ENCODE measurements at regions not wholly inside any gene's neighbourhood (a gene's known extent, or its start where the extent isn't known, plus 50 kb on each side); places are given as distances from the start of the nearest gene placed in this dataset.
"Not testable (repeated sequence)": the region's sequence is repeated elsewhere in the genome, so short reads cannot be mapped to it uniquely, and the experiment has no call there.

DNA sequence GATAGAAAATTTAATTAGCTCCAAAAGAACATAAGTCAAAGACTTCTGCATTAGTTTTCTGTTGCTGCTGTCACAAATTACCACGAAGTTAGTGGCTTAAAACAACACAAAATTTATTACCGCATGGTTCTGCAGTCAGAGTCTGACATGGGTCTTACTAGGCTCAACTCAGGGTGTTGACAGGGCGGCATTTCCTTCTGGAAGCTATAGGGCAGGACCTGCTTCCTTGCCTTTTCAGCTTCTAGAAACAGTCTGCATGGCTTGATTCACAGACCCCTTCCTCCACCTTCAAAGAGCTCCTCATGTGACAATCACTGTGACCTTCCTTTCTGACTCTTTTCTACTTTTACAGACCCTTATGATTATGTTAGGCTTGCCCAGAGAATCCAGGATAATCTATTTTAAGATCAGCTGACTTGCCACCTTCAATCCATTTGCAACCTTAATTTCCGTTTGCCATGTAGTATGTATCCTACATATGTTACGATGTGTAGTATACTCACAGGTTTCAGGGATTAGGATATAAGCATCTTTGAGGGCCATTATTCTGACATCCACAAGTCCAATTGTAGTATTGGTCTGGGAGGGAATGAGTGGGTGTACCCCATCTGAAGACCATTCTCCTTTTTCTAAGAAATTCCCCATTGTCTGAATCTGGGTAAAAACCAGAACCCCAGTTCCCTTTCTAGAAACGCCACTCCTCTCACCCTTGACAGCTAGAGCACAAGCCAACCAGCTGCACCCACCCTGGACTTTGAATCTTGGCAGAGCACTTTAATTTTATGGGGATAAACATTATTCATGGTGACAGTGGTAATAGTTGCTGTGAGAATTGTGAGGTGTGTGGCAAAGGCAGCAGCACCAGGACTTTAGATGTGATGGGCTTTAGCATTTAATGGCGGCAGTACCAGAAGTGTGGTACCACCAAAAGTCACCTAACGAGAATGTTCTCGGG lies 265.5 kb downstream of the KCNJ2 start:
- no peak for DNase-seq (ENCODE audit: low read depth in 3 of 3)

DNA sequence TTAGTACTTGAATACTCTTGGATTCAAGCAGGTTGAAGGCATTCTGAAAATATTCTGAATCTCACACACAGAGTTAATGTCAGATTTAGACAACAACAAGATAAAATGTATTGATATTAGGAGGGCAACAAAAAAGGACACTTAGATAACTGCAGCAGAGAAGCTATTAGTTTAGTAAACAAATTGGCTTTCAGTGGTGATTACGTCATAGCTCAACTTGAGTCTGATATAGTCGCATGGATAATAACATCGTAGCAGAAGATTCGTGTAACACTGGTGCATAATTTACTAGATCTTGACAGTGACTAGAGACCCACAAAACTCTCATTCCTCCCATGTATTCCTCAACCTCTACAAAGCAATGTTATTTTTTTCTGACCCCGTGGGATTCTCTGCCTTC lies 268.3 kb downstream of the KCNJ2 start:
- DNase-seq (ENCODE audit: low read depth in 3 of 3): no peak

DNA sequence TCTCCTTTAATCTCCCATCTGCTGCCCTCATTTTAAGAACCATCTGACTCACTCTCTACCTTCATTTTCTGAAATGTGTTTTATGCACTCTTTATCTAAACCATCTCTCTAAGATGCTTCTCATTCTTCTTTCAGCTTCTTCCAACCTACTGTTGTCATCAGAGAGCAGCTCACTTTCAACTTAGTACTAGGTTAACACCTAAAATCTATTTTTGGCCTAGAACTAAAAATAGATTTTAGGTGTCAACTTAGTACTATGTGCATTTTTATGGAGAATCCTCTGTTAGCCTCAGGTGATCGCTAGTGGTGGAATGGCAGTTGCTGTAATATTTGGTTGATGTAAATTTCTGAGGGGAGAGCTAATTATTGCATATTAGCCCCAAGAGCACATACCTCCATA lies 277.1 kb downstream of the KCNJ2 start:
- DNase-seq (ENCODE audit: low read depth in 3 of 3): no peak

DNA sequence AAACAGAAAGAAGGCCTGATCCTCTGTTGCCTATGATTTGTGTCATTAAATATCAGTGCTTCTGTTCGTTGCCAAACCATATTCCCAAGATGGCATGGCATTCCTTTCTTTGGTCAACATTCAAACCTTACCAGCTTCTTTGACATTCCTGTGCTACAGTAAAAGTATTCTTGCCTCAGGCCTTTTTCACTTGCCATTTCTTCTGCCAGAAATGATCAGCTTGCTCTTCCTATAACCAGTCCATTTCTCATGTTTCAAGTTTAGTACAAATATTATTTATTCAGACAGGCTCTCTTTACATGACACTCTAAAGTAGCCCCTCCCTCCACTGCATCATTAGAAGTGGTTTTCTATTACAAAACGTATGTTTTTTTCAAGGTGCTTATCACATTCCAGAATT lies 278.3 kb downstream of the KCNJ2 start:
- no peak for DNase-seq (ENCODE audit: low read depth in 3 of 3)

DNA sequence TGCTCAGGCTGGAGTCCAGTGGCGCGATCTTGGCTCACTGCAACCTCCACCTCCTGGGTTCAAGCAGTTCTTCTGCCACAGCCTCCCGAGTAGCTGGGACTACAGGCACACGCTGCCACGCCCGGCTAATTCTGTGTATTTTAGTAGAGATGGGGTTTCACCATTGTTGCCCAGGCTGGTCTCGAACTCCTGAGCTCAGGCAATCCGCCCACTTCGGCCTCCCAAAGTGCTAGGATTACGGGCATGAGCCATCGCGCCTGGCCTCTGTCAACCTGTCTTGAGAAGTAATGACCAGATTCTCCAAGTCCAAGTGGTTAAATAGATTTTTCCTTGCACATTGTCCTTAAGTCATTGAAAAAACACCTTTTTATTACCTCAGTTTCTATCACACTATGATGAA lies 283.7 kb downstream of the KCNJ2 start:
- not testable (repeated sequence) for DNase-seq (ENCODE audit: low read depth in 3 of 3)

DNA sequence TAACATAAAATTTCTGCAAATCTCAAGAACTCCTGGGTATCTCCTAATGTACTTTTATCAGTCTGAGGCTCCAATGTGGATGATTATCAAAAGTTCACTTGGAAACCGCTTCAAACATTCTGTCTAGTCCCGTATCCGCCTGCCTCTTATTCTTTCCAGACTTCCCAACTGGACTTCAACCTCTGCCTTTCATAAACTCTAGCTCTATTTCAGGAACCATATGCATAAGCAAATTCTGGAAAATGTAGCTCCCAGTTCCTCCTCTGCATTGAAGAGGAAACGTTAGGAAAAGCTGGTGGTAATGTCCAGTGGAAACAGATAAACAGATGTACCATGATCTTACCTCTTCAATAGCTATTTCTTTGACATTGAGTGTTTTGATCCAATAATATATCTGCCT lies 285.0 kb downstream of the KCNJ2 start:
- no peak for DNase-seq (ENCODE audit: low read depth in 3 of 3)

DNA sequence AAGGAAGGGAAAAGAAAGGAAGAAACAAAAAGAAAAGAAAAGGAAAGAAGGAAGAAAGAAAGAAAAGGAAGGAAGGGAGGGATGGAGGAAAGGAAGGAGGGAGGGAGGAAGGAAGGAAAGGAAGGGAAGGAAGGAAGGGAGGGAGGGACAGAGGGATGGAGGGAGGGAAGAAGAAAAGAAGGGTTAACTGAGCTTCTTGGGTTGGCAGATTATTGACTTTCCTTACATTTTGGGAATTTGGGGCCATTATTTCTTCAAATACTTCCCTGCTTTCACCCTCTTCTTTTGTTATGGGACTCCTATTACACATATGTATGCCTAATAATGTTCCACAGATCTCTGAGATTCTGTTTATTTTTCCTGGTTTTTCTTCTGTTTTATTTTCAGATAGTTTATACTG lies 285.6 kb downstream of the KCNJ2 start:
- no peak for DNase-seq (ENCODE audit: low read depth in 3 of 3)

DNA sequence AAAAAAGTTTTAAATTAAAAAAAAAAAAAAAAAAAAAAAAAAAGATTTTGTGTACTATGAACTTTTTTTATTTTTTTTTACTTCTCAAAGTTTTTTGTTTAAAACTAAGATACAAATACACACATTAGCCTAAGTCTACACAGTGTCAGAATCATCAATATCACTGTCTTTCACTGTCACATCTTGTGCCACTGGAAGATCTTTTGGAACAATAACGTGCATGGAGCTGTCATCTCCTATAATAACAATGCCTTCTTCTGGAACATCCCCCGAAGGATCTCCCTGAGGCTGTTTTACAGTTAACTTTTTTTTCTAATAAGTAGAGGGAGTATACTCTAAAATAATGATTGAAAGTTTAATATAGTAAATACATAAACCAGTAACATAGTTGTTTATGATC lies 295.7 kb downstream of the KCNJ2 start:
- no peak for DNase-seq (ENCODE audit: low read depth in 3 of 3)

DNA sequence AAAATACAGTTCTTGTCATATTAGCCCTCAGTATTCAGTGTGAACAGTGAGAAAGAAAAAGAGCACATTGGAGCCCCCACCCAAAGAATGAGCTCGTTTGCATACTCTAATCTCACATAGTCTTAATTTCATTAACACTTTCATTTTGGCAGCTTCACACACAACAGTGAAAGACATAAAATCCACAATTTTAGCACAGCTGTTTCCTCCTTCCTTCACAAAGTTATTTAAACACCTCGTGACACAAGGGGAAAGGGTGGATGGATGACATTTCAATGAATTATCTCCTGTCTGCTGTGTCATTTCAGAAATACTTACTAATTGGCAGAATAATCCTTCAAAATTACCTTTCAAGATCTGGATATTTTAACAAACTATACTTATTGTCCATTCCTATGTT lies 299.3 kb downstream of the KCNJ2 start:
- no peak for DNase-seq (ENCODE audit: low read depth in 3 of 3)

DNA sequence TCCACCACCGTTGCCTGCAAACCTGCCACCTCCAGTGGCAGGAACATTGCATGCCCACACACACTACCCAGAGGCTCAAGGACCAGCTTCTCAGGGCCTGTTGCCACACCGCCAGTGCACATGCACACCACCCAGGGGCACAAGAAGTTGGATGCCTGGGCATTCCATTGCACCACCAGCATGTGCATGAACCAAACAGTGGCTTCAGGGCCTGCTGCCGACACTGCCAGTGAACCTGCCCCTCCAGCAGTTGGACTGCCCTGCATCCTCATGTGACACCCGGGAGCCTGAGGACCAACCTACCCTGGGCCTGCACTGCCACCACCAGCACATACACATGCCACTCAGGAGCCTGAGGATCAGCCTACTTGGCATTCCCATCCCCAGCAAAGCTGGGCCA lies 303.7 kb downstream of the KCNJ2 start:
- DNase-seq (ENCODE audit: low read depth in 3 of 3): no peak

DNA sequence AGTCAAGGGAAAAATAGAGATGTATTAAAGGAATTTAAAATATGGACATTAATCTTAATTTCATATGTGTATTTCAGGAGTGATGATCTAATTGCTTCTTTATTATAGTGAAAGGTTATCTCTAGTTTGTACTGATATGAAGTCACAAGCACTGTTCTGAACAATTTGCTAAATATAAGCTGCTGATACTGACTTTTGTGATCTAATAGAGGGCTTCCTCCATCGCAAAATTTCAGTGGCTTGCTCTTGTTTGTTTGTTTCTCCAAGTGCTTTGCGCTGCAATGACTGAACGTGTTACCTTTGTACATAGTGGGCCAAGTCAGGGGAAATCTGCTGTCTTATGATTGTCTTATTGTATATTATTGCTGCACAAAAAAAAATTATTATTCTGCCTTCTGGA lies 307.0 kb downstream of the KCNJ2 start:
- DNase-seq (ENCODE audit: low read depth in 3 of 3): no peak

DNA sequence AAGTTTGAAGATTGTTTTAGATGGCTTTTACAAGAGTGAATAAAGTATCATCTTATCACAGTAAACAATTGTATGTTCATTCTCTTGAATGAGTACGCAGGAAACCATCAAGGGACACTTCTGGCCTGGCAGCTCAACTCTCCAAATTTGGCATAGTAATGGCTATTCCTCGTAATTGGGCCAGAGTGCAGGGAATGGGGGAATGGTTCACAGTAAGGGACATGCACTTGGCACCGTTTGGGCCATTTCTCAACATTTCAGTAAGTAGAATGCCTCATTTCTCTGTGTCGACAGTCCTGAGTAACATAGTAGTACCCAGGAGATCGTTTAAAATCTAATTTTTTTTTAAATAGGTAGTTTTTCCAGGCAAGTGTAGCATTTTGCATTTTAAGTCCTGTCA lies 309.6 kb downstream of the KCNJ2 start:
- DNase-seq (ENCODE audit: low read depth in 3 of 3): no peak

DNA sequence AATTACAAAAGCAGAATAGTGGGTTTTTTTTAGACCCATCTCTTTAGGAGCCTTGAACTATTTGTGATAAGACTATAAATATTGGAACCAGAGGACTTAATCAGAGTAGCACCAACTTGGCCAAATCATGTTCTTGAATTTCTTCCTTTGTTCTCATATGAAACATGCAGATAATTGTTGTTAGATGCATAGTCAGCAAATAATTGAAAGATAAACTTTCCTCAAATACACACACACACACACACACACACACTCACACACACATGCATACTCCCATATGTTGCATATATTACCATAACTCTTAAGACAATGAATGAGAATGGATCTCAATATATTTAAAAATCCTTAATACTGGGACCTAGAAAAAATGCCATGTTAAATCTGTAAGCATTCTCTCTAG lies 310.4 kb downstream of the KCNJ2 start:
- DNase-seq (ENCODE audit: low read depth in 3 of 3): no peak

DNA sequence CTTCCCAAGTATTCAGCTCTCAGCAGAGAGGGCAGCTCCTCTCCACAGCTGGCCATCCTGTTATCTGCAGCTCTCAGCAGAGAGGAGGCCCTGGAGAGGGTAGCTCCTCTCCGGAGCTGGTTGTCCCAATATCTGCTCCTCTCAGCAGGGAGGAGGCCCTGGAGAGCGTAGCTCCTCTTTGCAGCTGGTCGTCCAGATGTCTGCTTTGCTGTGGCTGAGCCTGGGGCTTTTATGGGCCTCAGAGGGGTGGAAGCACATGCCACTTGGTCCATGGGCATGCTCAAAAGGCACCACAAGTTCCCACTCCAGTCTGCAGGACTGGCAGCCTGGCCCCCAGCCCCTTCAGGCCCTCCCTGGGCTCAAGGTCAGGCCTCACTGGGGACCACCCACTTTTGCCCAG lies 314.3 kb downstream of the KCNJ2 start:
- DNase-seq (ENCODE audit: low read depth in 3 of 3): no peak

DNA sequence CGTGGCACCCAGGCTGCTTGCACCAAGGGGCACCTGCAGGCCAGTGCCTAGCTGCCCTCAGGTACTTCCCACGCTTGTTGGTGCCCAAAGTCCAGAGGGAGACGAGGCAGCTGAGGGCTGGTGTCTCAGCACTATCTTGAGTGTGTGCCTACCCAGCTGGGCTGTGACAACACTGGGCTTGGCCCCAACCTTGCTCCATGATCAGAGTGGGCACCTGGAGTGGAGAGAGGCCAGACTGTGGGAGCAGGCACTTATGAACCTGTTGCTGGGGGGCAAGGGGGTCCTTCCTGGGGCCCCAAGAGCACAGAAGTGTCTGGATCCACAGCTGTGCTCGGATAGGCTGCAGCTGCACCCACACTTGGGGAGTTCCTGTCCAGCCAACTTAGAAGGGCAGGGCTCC lies 314.7 kb downstream of the KCNJ2 start:
- DNase-seq (ENCODE audit: low read depth in 3 of 3): no peak

DNA sequence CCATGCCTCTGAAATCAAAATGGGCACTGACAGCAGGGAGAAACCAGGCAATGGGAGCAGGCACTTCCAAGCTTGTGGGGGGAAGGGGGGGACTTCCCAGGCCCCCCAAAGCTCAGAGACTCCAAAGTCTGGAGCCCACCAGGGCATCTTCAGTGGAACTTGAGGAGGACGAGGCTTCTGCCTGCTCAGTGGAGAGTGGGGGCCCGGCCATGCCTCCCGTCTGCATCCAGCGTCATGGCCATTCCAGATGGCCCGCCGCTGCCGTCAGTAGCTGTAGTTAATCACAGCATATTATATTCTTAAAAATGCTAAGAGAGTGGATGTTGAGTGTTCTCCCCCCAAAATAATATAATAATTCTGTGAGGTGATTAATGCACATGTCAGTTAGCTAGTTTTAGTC lies 315.2 kb downstream of the KCNJ2 start:
- no peak for DNase-seq (ENCODE audit: low read depth in 3 of 3)

DNA sequence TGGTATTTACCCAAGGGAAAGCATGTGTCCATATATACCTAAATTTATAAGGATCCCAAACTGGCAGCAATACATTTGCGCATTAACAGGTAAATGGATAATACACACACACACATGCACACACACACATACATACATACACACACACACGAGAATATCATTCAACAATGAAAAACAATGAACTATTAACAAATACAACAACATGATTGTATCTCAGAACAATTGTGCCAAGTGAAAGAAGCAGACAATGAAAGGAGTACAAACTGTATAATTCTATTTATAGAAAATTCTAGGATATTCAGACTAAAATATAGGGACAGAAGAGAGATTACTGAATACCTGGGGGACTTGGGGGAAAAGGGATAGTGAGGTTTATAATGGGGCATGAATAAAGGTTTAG lies 323.0 kb downstream of the KCNJ2 start:
- DNase-seq (ENCODE audit: low read depth in 3 of 3): no peak

DNA sequence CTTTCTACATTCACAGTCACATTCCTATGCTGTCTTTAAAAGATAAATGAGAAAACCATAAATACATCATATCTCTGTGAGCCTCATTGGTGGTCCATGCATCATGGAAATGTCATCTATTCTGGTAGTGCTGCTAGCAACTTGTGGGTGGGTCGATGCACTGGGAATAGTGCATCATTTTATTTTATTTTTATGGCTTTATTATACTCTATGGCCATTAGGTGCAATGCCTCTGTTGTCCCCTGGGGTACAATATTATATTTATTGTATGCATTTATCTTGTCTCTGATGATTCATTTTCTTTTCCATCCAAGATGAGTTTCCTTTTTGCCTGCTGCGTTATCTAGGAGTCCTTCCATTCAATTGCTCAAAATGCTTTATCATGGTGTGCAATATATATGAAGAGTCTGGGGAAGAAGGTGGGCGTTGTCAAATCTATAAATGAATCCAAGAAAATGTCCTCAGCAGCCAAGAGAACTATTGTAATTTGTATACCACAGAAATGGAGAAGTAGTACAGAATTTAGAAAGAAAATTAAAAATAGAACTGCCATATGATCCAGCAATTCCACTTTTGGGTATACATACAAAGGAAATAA lies 324.0 kb downstream of the KCNJ2 start:
- no peak for DNase-seq (ENCODE audit: low read depth in 3 of 3)

DNA sequence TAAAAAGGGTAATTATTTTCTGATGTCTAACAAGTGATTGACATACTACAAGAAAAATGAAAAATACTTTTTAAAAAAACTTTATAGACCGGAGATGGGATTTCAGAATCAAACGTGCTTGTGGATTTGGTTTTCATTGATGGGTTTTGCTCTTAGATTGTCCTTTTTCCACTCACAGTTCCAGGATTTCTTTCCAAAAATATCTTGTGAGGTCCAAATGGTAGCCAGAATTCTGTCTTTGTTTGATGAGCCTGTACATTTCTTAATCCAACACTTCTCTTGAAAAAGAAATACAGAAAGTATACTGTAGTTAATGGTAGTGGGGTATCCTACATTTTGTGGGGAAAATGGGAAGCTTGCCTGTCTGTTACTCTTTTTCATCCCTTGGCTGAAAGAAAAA lies 329.3 kb downstream of the KCNJ2 start:
- DNase-seq (ENCODE audit: low read depth in 3 of 3): no peak

DNA sequence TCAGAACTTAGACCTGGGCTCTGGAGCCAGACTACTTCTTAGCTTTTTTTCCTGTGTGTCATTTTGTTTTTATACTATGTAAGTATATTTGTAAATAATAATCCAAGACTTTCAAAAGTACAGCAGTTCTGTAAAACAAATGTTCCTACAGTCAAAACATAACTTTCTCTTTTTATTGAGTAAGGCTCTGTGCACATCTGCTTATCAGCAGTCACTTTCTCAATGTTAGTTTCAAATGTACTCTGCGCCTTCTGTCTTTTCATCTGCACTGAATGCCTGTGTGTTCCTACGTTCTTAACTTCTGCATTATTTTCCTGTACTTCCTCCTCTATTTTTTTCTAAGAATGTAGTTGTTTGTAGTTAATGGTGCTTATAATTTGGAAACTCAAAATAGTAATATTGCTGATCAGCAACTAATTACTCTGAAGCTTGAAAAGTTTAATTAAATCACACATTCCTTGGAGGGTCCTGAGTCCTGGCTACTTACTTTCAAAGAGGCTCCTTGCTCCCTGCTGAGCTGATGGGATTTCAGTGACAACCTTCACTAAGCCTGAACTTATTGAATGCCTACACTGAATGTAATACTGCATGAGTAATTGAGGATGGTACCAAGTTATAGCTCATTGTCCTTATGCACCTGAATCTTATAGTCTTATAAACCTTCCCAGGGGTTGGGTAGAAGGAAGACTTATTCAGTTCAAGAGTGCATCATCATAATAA lies 329.9 kb downstream of the KCNJ2 start:
- DNase-seq (ENCODE audit: low read depth in 3 of 3): no peak

DNA sequence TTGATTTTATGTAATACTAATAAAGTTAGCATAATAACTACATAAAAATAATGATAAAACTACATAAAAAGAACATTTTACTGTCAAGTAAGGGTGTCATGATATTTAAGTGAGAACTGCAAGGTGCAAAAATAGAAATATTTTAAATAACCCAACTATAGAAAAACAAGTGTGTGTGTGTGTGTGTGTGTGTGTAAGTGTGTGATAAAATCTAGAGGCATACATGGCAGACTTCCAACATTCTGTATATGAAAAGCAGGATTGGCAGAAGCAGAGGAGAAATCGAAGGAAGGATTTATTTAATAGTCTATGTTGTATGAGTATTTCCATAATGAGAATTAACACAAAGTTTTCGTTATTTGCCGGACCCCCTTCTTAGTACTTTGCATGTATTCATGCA lies 334.1 kb downstream of the KCNJ2 start:
- no peak for DNase-seq (ENCODE audit: low read depth in 3 of 3)

DNA sequence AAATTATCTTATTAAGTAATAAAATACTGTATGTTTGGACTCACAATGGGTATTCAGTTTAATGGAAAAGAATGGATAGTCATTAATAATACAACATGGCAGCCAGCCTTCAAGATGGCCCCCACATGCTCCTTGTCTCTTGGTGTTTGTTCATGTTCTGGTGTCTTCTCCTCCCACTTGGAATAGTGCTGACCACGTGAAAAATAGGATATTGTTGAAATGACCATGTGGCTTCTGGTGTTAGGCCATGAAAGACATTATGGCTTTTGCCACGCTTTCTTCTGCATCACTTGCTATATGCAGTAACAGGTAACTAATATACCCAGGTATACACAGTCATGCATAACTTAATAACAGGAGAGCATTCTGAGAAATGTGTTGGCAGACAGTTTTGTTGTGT lies 341.0 kb downstream of the KCNJ2 start:
- no peak for DNase-seq (ENCODE audit: low read depth in 3 of 3)

DNA sequence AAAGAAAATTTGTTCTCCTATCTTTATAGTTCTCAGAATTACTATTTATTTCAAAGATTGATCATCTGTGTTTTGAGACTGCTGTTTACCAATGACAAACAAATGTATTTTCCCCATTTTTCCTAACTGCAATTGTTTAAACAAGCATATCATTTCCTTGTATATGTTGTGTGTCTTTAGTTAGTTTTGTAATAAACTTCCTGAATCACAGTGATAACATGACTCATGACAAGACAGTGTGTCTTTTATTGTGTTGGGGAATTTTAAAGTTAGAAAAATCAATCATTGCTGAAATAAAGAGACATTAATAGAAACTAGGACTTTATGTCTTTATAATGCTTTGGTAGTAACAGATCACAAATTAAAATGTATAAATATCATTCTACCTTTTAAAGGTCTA lies 348.5 kb downstream of the KCNJ2 start:
- DNase-seq (ENCODE audit: low read depth in 3 of 3): no peak

Measured in stimulated activated CD4-positive, alpha-beta T cell treated with anti-CD3 and anti-CD28 coated beads, TNF-alpha, amount 100 ng/mL, for 24 hours (primary cell).